Effector CD4-positive, alpha-beta T cell (primary cell): ENCODE measurements at regions not wholly inside any gene's neighbourhood (a gene's known extent, or its start where the extent isn't known, plus 50 kb on each side); places are given as distances from the start of the nearest gene placed in this dataset.
"Not testable (repeated sequence)": the region's sequence is repeated elsewhere in the genome, so short reads cannot be mapped to it uniquely, and the experiment has no call there.

Experiments used
- DNase-seq: peaks from one replicate; pipeline ENCODE4 v3.0.0-alpha.2; 2020

GRCh38 chr6:141758430-141758829 lies 374.3 kb upstream of the GJE1 start:
- DNase-seq, result no peak

GRCh38 chr6:141753180-141753579 lies 379.5 kb upstream of the GJE1 start:
- no peak for DNase-seq

GRCh38 chr6:141752677-141753076 lies 380.0 kb upstream of the GJE1 start:
- no peak for DNase-seq

GRCh38 chr6:141746324-141746723 lies 386.4 kb upstream of the GJE1 start:
- DNase-seq, result not testable (repeated sequence)

- DNase-seq, result no peak
Observed at GRCh38 chr6:141744971-141745370, 387.8 kb upstream of the GJE1 start.

- DNase-seq, result no peak
Observed at GRCh38 chr6:141744194-141744925, 388.4 kb upstream of the GJE1 start.

GRCh38 chr6:141736104-141736503 lies 396.6 kb upstream of the GJE1 start:
- no peak for DNase-seq

GRCh38 chr6:141735126-141735525 lies 397.6 kb upstream of the GJE1 start:
- no peak for DNase-seq

- DNase-seq, result no peak
Observed at GRCh38 chr6:141734071-141734840, 398.5 kb upstream of the GJE1 start.

GRCh38 chr6:141729146-141729545 lies 403.6 kb upstream of the GJE1 start:
- DNase-seq, result no peak

GRCh38 chr6:141728330-141728729 lies 404.4 kb upstream of the GJE1 start:
- DNase-seq, result no peak

- no peak for DNase-seq
Observed at GRCh38 chr6:141726248-141726647, 406.5 kb upstream of the GJE1 start.

GRCh38 chr6:141724731-141725130 lies 408.0 kb upstream of the GJE1 start:
- no peak for DNase-seq

GRCh38 chr6:141719476-141719875 lies 413.2 kb upstream of the GJE1 start:
- DNase-seq, result no peak

GRCh38 chr6:141705431-141705830 lies 427.3 kb upstream of the GJE1 start:
- DNase-seq, result no peak

GRCh38 chr6:141704151-141704550 lies 428.6 kb upstream of the GJE1 start:
- DNase-seq, result no peak

- DNase-seq, result no peak
Observed at GRCh38 chr6:141701732-141702131, 431.0 kb upstream of the GJE1 start.

- DNase-seq, result no peak
Observed at GRCh38 chr6:141700819-141701218, 431.9 kb upstream of the GJE1 start.

GRCh38 chr6:141688916-141689315 lies 443.8 kb upstream of the GJE1 start:
- DNase-seq, result no peak

- no peak for DNase-seq
Observed at GRCh38 chr6:141685416-141685815, 447.3 kb upstream of the GJE1 start.

GRCh38 chr6:141682391-141682790 lies 450.3 kb upstream of the GJE1 start:
- no peak for DNase-seq

- DNase-seq, result no peak
Observed at GRCh38 chr6:141677598-141678211, 455.0 kb upstream of the GJE1 start.

GRCh38 chr6:141675957-141676356 lies 456.8 kb upstream of the GJE1 start:
- no peak for DNase-seq

GRCh38 chr6:141669141-141669540 lies 463.6 kb upstream of the GJE1 start:
- no peak for DNase-seq
